Hepatocyte (in vitro differentiated cells): ENCODE measurements at regions not wholly inside any gene's neighbourhood (a gene's known extent, or its start where the extent isn't known, plus 50 kb on each side); places are given as distances from the start of the nearest gene placed in this dataset.
A peak's percentile ranks its signal among the peaks of the same experiment; 100 is the strongest.

Experiments used
- DNase-seq: peaks from one replicate; pipeline ENCODE4 v3.0.0-alpha.2; 2016; ENCODE audit warnings: low spot score
- H2AFZ ChIP-seq: fragments of 200-600 bp; sonication (generic); 2 replicates; pipeline ENCODE4 v1.6.0; 2016; ENCODE audit warnings: antibody characterized with exemption, mild to moderate bottlenecking
- H3K27ac ChIP-seq: fragments of 200-600 bp; sonication (generic); 2 replicates; pipeline ENCODE4 v1.5.1; 2016; ENCODE audit warnings: mild to moderate bottlenecking
- H3K27me3 ChIP-seq: fragments of 200-600 bp; sonication (generic); 2 replicates; pipeline ENCODE4 v1.6.1; 2016
- H3K36me3 ChIP-seq: fragments of 200-600 bp; sonication (generic); replicated peaks from 2 replicates; pipeline ENCODE4 v1.5.1; 2016; ENCODE audit warnings: low read depth; ENCODE audit not compliant: insufficient read depth
- H3K4me1 ChIP-seq: fragments of 200-600 bp; sonication (generic); 2 replicates; pipeline ENCODE4 v1.5.1; 2016; ENCODE audit warnings: mild to moderate bottlenecking, moderate library complexity; ENCODE audit not compliant: insufficient read depth
- H3K4me2 ChIP-seq: fragments of 200-600 bp; sonication (generic); 2 replicates; pipeline ENCODE4 v1.6.0; 2016
- H3K4me3 ChIP-seq: fragments of 200-600 bp; sonication (generic); 2 replicates; pipeline ENCODE4 v1.5.1; 2016; ENCODE audit warnings: mild to moderate bottlenecking
- H3K79me2 ChIP-seq: fragments of 200-600 bp; sonication (generic); 2 replicates; pipeline ENCODE4 v1.6.0; 2017; ENCODE audit warnings: mild to moderate bottlenecking
- H3K9me2 ChIP-seq: fragments of 200-600 bp; sonication (generic); replicated peaks from 2 replicates; pipeline ENCODE4 v1.6.0; 2017; ENCODE audit warnings: mild to moderate bottlenecking; ENCODE audit not compliant: insufficient read depth
- H3K9me3 ChIP-seq: fragments of 200-600 bp; sonication (generic); 2 replicates; pipeline ENCODE4 v1.5.1; 2016; ENCODE audit warnings: low read depth, mild to moderate bottlenecking
- H4K20me1 ChIP-seq: fragments of 200-600 bp; sonication (generic); 2 replicates; pipeline ENCODE4 v1.6.0; 2016; ENCODE audit warnings: mild to moderate bottlenecking; ENCODE audit not compliant: insufficient read depth, poor library complexity, severe bottlenecking
- EZH2 ChIP-seq: fragments of 200-600 bp; sonication (generic); IDR thresholded peaks from 2 replicates; pipeline ENCODE4 v1.6.1; 2016; ENCODE audit warnings: antibody characterized with exemption, mild to moderate bottlenecking, borderline replicate concordance
- EZH2phosphoT487 ChIP-seq: fragments of 200-600 bp; sonication (generic); IDR thresholded peaks from one replicate; pipeline ENCODE4 v1.6.1; 2018; ENCODE audit warnings: antibody characterized with exemption, mild to moderate bottlenecking, low read depth, moderate library complexity; ENCODE audit not compliant: unreplicated experiment, severe bottlenecking
- WGBS: methylation state at CpG from one replicate; pipeline ENCODE4 v1.1.6; 2016; ENCODE audit warnings: low lambda C conversion rate; ENCODE audit errors: missing lambda C conversion rate; 5-methylcytosine and 5-hydroxymethylcytosine counted together
- TF ChIP-seq, protein P1 (sequence below): fragments of 200-600 bp; sonication (generic); IDR thresholded peaks from 2 replicates; pipeline ENCODE4 v1.5.1; 2016; ENCODE audit warnings: antibody characterized with exemption, mild to moderate bottlenecking; ENCODE audit not compliant: poor library complexity

DNA sequence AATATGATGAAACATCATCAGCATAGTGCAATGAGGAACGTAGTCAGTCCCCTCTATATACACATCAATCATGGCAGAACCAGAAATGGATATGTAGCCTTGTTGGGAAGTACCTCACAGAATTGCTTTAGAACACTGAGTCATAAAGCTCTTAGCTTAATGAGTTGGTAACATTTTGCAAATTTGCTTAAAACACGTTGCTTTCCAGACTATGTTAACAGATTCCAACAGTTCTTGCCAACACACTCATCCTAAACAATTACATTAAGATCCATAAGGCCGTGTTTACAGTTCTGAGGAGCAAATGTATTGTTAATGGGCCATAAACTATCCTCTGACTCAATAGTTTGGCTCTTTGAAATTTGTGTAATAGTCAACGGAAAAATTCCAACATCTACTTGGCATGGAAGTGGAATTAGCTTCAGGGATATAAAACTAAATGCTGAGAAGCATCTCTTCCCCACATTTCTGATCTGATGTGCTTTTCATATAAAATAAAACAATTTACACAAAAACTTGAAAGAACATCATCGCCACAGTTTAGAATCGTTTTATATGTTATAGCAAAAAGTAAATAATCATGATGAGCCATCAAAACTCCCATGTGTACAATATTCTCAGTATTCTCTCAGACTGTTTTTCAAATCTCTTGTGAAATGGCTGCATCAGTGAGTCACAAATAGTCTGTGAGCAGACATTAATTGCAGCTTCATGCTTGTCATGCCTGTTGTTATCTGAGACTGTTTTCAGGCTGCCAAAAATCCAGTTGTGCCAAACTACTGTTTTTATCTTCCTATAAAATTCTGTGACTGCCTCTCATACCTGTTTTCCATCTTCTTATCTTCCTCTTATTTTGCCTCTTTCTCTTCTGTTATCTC is 291.9 kb downstream of the COX7C start:
- no peaks in the 10 kb centered on the region for H3K79me2 ChIP-seq
- WGBS: 41% methylated on average over 6 of the region's 6 CpGs
- H3K9me2 ChIP-seq: no peaks in the 10 kb centered on the region
- no peak overlapping the region for H3K4me2 ChIP-seq
- H3K9me3 ChIP-seq: no peaks in the 10 kb centered on the region
- no peaks in the 10 kb centered on the region for H4K20me1 ChIP-seq
- no peaks in the 10 kb centered on the region for H3K27me3 ChIP-seq
- H3K4me3 ChIP-seq: no peak overlapping the region
- no peak overlapping the region for H2AFZ ChIP-seq
- H3K36me3 ChIP-seq: no peaks in the 10 kb centered on the region
- peaks cover 5% of the 10 kb centered on the region for H3K4me1 ChIP-seq
- TF ChIP-seq, protein P1, sequence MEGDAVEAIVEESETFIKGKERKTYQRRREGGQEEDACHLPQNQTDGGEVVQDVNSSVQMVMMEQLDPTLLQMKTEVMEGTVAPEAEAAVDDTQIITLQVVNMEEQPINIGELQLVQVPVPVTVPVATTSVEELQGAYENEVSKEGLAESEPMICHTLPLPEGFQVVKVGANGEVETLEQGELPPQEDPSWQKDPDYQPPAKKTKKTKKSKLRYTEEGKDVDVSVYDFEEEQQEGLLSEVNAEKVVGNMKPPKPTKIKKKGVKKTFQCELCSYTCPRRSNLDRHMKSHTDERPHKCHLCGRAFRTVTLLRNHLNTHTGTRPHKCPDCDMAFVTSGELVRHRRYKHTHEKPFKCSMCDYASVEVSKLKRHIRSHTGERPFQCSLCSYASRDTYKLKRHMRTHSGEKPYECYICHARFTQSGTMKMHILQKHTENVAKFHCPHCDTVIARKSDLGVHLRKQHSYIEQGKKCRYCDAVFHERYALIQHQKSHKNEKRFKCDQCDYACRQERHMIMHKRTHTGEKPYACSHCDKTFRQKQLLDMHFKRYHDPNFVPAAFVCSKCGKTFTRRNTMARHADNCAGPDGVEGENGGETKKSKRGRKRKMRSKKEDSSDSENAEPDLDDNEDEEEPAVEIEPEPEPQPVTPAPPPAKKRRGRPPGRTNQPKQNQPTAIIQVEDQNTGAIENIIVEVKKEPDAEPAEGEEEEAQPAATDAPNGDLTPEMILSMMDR: no peak
- no peak for TF ChIP-seq EZH2phosphoT487
- no peak for TF ChIP-seq EZH2
- peak overlapping the region; percentile 38 for H3K27ac ChIP-seq
- DNase-seq: peak; percentile 10

DNA sequence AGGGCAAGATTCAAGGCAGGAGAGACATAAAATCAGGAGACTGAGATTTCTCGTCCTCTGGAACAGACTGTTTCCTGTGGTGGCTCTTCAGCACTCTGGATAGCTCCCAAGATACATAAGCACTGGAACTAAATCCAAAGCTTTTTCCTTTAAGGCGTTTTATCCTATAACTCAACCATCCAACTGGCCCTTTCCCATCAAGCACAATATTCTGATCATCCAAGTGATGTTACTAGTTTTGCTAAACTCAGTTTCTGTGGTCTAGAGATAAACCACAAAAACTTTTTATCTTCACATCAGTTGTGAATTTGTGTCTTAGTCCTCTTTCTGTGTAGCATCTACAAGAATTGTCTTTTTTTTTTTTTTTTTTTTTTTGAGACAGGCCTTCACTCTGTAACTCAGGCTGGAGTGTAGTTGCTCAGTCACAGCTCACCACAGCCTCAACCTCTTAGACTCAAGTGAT is 299.4 kb downstream of the COX7C start:
- no peaks in the 10 kb centered on the region for H3K9me2 ChIP-seq
- H3K4me1 ChIP-seq: no peaks in the 10 kb centered on the region
- no peak overlapping the region for H3K4me3 ChIP-seq
- no peaks in the 10 kb centered on the region for H3K79me2 ChIP-seq
- H3K27me3 ChIP-seq: no peaks in the 10 kb centered on the region
- peak; percentile 70 for DNase-seq
- H2AFZ ChIP-seq: no peak overlapping the region
- TF ChIP-seq, protein P1: no peak
- TF ChIP-seq EZH2: no peak
- TF ChIP-seq EZH2phosphoT487: no peak
- no peaks in the 10 kb centered on the region for H3K36me3 ChIP-seq
- no peak overlapping the region for H3K27ac ChIP-seq
- no peak overlapping the region for H3K4me2 ChIP-seq
- H3K9me3 ChIP-seq: no peaks in the 10 kb centered on the region
- 32% methylated on average over 2 of the region's 2 CpGs for WGBS
- H4K20me1 ChIP-seq: no peaks in the 10 kb centered on the region

- Histone ChIP-seq H3K79me2 (no peaks in the 10 kb centered on the region), H4K20me1 (no peaks in the 10 kb centered on the region), H3K27me3 (no peaks in the 10 kb centered on the region), H3K9me2 (no peaks in the 10 kb centered on the region), H3K36me3 (no peaks in the 10 kb centered on the region), H3K27ac (no peak overlapping the region), H3K4me2 (no peak overlapping the region), H3K9me3 (no peaks in the 10 kb centered on the region), H2AFZ (no peak overlapping the region), H3K4me1 (no peaks in the 10 kb centered on the region), H3K4me3 (no peak overlapping the region)
- DNase-seq: no peak
- WGBS: 69% methylated on average over 4 of the region's 4 CpGs
- TF ChIP-seq, protein P1: no peak
- TF ChIP-seq EZH2phosphoT487 (no peak), EZH2 (no peak)
Measured at GRCh38 chr5:86918246-86918645, 300.5 kb downstream of the COX7C start.
